DMS53 treated with DMSO at 0.1 percent for 48 hours (cell line): ENCODE measurements at regions not wholly inside any gene's neighbourhood (a gene's known extent, or its start where the extent isn't known, plus 50 kb on each side); places are given as distances from the start of the nearest gene placed in this dataset.
"Not testable (repeated sequence)": the region's sequence is repeated elsewhere in the genome, so short reads cannot be mapped to it uniquely, and the experiment has no call there.

ENCODE experiments used
- DNase-seq: peaks from one replicate; lab custom pipeline; 2025; ENCODE audit not compliant: unreplicated experiment; lab: John Stamatoyannopoulos, UW

- DNase-seq, result no peak
Measured at GRCh38 chr17:16888413-16889087, 83.4 kb downstream of the TNFRSF13B start.

DNA sequence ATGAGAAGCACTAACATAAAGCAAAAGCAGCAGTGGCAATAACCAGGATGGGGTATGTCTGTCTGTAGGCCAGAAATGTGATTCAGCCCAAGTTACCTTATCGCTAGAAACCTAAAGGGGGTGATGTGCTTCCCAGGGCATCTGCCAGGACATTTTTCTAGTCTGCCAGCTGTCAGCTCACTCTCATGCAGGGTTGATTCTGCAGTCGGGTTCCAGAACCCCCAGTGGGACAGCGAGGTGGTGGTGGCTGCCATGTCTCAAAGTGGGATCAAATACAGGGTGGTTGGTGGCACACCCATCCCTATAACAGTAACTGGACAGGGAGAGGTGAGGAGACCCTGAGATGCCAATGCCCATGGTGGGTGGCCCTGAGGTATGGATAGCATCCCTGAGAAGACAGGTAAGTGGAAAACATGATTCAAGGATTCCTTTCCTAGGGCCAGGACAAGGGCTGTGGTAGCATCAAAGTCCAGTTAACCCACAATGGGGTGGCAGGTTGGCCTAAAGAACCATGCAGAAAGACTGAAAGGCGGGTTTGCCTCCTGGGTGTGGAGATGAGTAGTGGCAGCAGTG, 84.3 kb downstream of the TNFRSF13B start:
- DNase-seq, result no peak

DNA sequence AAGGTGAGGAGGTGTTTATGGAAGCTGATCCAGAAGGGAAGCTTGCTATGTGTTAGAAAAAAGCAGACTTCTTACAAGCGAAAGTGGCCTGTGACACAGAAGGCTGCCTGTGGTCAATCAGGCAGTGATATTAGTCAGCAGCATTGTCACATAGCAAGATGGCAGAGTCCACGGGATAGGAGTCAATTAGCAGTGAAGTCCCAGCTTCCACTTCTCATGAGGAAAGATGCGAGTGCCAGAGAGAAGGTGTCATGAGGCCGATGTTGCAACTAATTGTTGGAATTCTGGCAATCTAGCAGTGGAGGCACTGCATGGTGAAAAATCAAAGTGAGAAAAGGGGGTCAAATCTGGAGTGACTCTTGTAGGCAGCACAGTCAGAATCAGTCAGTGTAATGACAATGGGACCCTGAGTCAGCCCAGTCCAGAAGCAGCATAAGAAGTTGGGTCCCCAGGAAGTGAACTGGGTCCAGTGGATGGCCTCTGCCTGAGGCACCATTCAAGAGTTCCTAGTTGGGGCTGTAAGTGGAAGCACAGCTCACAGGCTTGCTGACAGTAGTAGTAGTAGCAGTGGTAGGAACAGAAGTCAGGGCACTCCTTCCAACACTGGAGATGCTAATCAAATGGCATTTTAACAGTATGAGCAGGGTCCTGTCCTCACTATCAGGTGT, 85.1 kb downstream of the TNFRSF13B start:
- no peak for DNase-seq

GRCh38 chr17:16885204-16885603, 86.7 kb downstream of the TNFRSF13B start:
- not testable (repeated sequence) for DNase-seq

DNA sequence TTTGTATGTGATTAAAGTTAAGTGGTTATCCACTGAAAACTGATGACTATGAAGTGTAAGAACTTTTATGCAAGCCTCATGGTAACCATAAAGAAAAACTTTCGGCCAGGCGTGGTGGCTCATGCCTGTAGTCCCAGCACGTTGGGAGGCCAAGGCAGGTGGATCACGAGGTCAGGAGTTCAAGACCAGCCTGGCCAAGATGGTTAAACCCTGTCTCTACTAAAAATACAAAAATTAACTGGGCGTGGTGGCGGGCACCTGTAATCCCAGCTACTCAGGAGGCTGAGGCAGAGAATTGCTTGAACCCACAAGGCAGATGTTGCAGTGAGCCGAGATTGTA, 89.0 kb downstream of the TNFRSF13B start:
- not testable (repeated sequence) for DNase-seq

- DNase-seq, result no peak
Measured at GRCh38 chr17:16882243-16882925, 89.5 kb downstream of the TNFRSF13B start.

DNA sequence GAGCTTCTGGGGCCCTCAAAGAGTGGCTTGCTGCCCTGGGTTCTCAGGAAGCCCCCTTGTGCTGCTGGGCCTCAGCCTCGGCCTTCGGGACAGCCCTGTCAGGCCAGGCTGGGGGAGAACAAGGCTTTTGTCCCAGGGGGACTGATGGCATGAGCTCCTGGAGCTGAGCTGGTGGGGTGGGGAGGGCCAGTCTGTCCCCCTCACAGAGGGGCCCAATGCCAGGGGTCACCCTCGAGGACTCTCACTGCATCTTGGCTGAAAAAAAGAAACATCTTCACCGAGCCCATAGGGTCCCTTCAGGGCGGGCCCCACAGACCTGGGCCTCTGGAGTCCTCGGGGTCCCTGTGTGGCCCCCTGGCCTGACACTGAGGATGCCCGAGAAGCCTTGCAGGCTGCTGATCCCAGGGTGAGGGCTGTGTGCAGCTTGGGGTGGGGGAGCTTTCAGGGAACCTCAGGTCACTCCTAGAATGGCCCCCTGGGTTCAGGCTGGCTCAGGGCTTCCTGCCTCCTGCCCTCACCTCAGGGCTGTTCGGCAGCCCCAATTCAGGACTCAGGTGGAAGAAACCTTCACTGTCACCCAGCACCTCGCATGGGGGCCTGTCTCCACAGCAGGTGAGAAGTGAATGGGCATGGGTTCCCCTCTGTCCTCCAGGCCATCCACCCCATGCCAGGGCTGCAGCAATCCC, 90.5 kb downstream of the TNFRSF13B start:
- DNase-seq, result no peak

- no peak for DNase-seq
Measured at GRCh38 chr17:16880843-16881230, 91.1 kb downstream of the TNFRSF13B start.

- DNase-seq, result no peak
Measured at GRCh38 chr17:16880121-16880842, 91.6 kb downstream of the TNFRSF13B start.

GRCh38 chr17:16879686-16880085, 92.2 kb downstream of the TNFRSF13B start:
- no peak for DNase-seq

GRCh38 chr17:16878606-16879005, 93.3 kb downstream of the TNFRSF13B start:
- DNase-seq, result no peak

- no peak for DNase-seq
Measured at GRCh38 chr17:16878084-16878483, 93.8 kb downstream of the TNFRSF13B start.

- DNase-seq, result no peak
Measured at GRCh38 chr17:16877099-16877498, 94.8 kb downstream of the TNFRSF13B start.

GRCh38 chr17:16875662-16876061, 96.3 kb downstream of the TNFRSF13B start:
- no peak for DNase-seq

DNA sequence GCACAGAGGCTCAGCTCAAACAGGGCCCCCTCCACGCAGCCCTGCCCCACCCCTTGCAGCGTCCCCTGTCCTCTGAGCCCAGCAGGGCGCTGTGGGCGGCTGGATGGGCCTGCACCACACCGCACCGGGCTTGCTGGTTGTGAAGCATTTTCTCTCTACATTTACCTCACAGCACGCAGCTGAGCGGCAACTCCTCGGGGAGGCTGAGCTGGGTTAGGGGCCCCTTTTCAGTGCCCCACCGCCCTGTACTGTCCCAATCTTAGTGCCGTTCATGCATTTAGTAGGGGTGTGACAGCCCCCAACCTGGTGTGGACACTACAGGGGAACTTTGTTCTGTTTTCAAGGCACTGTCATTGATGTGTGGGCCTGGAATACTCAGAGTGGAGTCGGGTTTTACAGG, 97.7 kb downstream of the TNFRSF13B start:
- not testable (repeated sequence) for DNase-seq

- DNase-seq, result peak; percentile 0
Measured at GRCh38 chr17:16873174-16874035, 98.5 kb downstream of the TNFRSF13B start.

DNA sequence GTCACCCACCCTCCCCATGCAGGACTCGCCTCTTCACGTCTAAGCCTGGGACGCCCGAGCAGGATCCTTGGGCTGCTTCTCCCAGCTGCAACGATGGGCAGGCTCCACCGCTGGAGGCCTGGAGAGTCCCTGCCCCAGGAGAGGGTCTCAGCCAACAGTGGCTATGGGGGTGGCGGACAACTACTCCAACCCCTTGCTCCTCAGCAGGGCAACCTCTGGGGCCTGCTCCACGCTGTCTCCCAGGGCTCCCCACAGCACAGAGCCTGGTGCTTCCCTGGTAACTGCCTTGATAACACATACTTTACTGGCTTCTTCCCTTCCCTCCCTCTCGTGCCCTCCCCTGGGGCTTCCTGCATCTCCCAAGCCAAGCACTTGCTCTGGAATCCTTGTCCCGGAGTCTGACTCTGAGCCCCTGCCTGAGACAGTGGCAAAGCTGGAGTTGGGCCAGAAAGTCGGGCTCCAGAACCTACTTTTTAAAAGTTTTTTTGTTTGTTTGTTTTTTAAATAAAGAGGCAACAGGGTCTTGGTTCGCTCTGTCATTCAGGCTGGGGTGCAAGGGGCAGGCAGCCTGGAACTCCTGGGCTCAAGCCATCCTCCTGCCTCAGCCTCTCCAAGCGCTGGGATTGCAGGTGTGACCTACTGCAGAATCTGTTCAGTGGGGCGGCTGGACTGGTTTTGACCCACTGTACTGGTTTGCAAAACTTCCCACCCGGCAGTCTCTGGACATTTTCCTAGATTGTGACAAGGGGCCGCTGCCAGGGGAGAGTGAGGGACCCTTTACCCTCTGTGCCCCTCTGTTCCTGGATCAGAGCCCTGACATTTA, 99.4 kb downstream of the TNFRSF13B start:
- DNase-seq, result no peak

DNA sequence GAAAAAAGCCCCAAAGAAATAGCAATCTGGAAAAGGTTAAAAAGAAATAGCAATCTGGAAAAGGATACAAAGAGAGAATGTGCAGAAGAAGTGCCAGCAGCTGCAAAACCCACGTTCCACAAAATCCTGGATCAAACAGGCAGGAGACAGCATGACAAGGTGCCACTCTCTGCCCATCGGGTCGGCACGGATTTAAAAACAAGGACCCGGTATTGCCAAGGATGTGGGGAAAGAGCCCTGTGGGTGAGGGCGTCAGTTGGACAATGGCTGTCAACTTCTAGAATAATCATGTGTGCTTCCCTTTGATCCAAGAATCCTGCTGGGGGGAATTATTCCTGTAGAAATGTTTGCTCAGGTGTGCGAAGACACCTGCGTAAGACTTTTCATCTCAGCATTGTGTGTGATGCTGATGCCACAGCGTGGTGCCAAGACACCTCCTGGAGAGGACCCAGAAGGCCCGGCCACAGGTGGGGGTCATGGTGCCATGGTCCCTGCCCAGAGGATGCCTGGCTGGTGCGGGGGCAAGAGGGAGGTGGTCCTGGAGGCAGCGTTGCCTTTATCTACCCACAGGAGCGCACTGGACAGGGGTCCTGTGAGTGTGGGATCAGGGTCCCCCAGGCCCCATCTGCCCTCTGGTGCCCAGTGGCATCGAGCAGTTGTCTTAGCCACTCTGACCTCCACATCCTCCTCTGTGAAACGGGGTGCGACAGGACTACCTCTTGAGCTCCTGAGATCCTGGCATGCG, 100.3 kb downstream of the TNFRSF13B start:
- DNase-seq, result not testable (repeated sequence)
